IPS-18c (cell line): ENCODE measurements at regions not wholly inside any gene's neighbourhood (a gene's known extent, or its start where the extent isn't known, plus 50 kb on each side); places are given as distances from the start of the nearest gene placed in this dataset.

Source experiments
- H3K4me3 ChIP-seq: 2 replicates; pipeline ENCODE4 v1.7.0; 2013; ENCODE audit warnings: low read depth, mild to moderate bottlenecking, low read length, moderate library complexity; ENCODE audit not compliant: insufficient read depth
- H3K9me3 ChIP-seq: one replicate; pipeline ENCODE4 v1.6.1; 2013; ENCODE audit warnings: mild to moderate bottlenecking, low read length, moderate library complexity; ENCODE audit not compliant: control insufficient read depth, insufficient read depth

GRCh38 chr1:224521904-224522734 is 87.5 kb upstream of the WDR26 start:
- no peaks in the 10 kb centered on the region for H3K9me3 ChIP-seq

DNA sequence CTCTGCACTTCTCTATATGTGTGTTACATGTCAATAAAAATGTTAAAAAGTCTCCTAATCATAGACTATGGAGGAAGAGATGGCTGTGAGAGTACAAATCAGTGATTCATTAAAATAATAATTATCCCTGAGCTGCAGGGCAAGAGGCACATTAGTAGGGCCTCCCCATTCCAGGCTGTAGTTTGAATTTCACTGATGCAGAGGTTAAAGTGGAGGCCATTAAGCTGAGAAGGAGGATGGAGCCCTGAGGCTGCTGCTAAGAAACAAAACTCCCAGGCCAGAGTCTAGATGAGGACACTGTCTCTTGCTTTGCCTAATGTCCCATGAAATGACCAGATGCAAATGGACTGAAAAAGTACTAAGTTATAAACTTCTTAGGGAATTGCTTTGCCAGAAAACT is 89.1 kb upstream of the WDR26 start:
- no peak overlapping the region for H3K4me3 ChIP-seq

More at GRCh38 chr1:224521904-224522734, 87.5 kb upstream of the WDR26 start:
- no peak overlapping the region for H3K4me3 ChIP-seq

GRCh38 chr1:224524679-224525078 is 90.1 kb upstream of the WDR26 start:
- Histone ChIP-seq H3K4me3 (no peak overlapping the region), H3K9me3 (no peaks in the 10 kb centered on the region)

More for the DNA sequence above, 89.1 kb upstream of the WDR26 start:
- H3K9me3 ChIP-seq = no peaks in the 10 kb centered on the region

GRCh38 chr1:224525411-224526040 is 90.6 kb upstream of the CNIH3 start:
- H3K9me3 ChIP-seq = no peaks in the 10 kb centered on the region
- no peak overlapping the region for H3K4me3 ChIP-seq

- Histone ChIP-seq H3K9me3 (no peaks in the 10 kb centered on the region), H3K4me3 (no peak overlapping the region)
Observed at GRCh38 chr1:224526771-224527170, 89.3 kb upstream of the CNIH3 start.

GRCh38 chr1:224528900-224529299 is 87.2 kb upstream of the CNIH3 start:
- no peak overlapping the region for H3K4me3 ChIP-seq
- H3K9me3 ChIP-seq = no peaks in the 10 kb centered on the region

DNA sequence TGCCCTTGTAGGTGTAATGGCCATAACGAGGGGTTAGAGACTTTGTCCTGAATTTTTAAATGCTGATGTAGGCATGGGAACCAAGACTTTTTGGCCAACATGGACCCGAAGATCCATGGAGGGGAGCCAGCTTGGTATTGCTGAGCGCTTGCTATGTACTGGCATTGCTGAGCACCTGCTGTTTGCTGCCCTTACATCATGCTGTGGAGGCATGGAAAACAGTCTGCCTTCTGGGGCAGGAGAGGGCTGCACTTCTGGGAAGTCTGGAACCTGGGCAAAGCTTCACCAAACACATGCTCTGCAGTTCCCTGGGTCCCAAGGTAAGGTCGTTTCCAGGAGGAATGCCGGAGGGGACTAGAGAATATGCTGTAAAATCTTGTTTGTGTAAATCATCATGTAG is 86.3 kb upstream of the CNIH3 start:
- Histone ChIP-seq H3K9me3 (no peaks in the 10 kb centered on the region), H3K4me3 (no peak overlapping the region)

DNA sequence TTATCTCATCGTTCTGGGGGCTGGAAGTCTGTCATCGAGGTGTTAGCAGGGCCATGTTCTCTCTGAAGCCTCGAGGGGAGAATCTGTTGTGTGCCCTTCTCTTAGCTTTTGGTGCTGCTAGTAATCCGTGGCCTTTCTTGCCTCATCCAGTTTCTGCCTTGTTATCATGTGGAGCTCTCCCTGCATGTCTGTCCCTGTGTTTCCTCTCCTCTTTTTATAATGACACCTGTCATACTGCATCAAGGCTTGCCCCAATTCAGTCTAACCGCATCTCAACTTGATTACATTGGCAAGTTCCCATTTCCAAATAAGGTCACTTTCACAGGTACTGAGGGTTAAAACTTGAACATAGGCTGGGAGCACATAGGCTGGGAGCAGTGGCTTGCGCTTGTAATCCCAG is 82.6 kb upstream of the CNIH3 start:
- H3K9me3 ChIP-seq = no peaks in the 10 kb centered on the region
- no peak overlapping the region for H3K4me3 ChIP-seq

DNA sequence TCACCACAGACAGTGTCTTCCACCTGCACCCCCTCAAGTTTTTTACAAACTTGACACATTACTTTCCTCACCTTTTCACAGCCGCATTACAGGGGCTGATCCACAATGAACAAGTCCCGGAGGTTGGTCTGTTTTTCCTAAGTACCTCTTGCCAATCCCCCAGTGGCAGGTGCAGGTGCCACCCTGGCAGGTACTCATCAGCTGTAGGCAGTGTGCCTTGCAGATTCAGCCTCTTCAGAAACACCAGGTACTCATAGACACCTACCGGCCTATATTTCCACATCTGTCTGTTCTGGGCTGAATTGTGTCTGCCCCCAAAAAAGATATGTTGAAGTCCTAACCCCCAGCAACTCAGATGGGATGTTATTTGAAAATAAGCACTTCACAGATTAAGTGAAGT is 81.4 kb upstream of the CNIH3 start:
- no peak overlapping the region for H3K4me3 ChIP-seq
- H3K9me3 ChIP-seq = peaks cover 2% of the 10 kb centered on the region

DNA sequence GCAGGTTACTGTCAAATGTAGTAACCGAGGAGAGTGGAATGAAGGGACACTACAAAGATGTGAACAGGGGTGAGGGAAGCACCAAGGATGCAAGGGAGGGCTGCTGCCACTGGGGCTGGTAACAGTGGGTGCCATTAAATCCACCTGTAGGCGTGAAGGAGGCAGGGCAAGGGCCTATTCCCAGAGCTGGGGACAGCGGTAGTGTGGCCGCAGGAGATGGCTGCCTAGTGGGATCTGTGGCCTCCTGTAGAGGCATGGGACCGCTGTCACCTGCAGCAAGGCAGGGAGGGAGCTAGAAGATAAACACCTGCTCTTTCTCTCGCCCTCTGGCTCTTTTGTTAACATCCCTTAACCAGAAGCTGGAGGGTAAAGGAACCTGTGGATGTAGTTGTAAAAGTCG is 80.5 kb upstream of the CNIH3 start:
- Histone ChIP-seq H3K9me3 (peaks cover 2% of the 10 kb centered on the region), H3K4me3 (no peak overlapping the region)

DNA sequence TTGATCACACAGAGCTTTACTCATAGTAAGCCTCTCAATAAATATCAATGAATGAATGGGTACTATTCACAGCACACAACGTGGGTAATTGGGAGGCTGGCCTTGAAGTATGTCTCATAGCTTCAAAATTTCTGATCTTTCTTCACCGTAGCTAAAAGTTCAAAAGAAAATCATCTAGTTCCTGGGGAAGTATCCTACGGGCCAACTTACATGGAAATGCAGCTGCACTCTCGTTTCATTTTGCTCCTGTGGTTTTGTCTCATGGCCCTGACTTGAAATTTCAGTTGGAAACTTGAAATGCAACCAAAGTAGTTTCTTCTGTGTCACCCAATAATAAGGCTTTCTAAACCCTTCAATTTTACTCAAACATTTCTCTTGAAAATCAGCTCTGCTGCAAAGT is 76.1 kb upstream of the CNIH3 start:
- Histone ChIP-seq H3K4me3 (no peak overlapping the region), H3K9me3 (peaks cover 2% of the 10 kb centered on the region)

DNA sequence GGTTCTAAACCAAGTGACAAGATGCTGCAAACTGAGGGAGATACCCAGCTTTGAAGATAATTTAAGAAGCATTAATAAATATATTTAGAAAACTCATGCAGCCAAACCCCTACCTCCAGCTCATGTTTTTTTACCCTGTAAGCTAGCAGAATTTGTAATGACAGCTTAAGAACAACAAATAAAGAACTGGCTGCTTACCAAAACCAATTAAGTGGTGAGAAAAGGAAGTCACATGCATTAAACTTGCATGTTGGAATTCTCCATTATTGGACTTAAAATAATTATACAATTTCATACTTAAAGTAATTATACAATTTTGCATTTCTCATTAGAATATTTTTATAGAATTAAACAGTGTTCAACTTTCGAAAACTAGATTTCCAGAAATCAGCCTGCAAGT is 75.6 kb upstream of the CNIH3 start:
- Histone ChIP-seq H3K4me3 (no peak overlapping the region), H3K9me3 (peaks cover 2% of the 10 kb centered on the region)

GRCh38 chr1:224541072-224541790 is 74.9 kb upstream of the CNIH3 start:
- no peak overlapping the region for H3K4me3 ChIP-seq

GRCh38 chr1:224541901-224542630 is 74.1 kb upstream of the CNIH3 start:
- no peak overlapping the region for H3K4me3 ChIP-seq

More at GRCh38 chr1:224541072-224541790, 74.9 kb upstream of the CNIH3 start:
- H3K9me3 ChIP-seq = peaks cover 2% of the 10 kb centered on the region

GRCh38 chr1:224542783-224543440 is 73.2 kb upstream of the CNIH3 start:
- Histone ChIP-seq H3K9me3 (peaks cover 2% of the 10 kb centered on the region), H3K4me3 (no peak overlapping the region)

More at GRCh38 chr1:224541901-224542630, 74.1 kb upstream of the CNIH3 start:
- peaks cover 2% of the 10 kb centered on the region for H3K9me3 ChIP-seq

DNA sequence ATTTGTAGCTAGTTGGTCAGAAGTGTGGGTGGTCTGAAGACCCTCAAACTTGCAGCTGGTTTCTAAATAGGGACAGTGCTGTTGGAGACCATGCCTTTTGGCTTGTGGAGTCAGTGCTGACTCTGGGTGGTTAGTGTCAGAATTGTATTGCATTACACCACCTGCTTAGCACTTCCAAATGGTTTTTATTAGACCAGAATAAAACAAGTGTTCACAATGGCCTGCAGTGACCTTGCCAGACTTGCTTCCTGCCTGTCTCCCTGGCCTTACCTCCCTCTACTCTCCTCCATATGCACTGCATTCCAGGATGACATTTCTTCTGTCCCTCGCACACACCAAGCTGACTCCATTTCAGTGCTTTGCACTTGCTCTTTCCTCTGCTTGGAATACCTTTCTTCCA is 72.7 kb upstream of the CNIH3 start:
- H3K9me3 ChIP-seq = peaks cover 2% of the 10 kb centered on the region
- no peak overlapping the region for H3K4me3 ChIP-seq
